PFSK-1 (cell line): ENCODE measurements at regions not wholly inside any gene's neighbourhood (a gene's known extent, or its start where the extent isn't known, plus 50 kb on each side); places are given as distances from the start of the nearest gene placed in this dataset.

Source experiments
- FOXP2 ChIP-seq: optimal IDR thresholded peaks from 2 replicates; pipeline ENCODE3; 2011; ENCODE audit warnings: borderline replicate concordance, control low read depth, inconsistent platforms; ENCODE audit not compliant: insufficient read depth; ENCODE audit errors: extremely low read length, extremely low read depth
- POLR2AphosphoS5 ChIP-seq: IDR thresholded peaks from 2 replicates; pipeline ENCODE4 v1.6.1; 2012; ENCODE audit warnings: low read depth, mild to moderate bottlenecking, control low read depth, low read length, moderate library complexity
- REST ChIP-seq, 2 experiments: IDR thresholded peaks; 2 replicates each; pipeline versions ENCODE4 v1.6.1 to v1.8.0; 2011 to 2012; ENCODE audit warnings: low read depth in 2 of 2, low read length in 2 of 2, control low read depth in 1 of 2, inconsistent platforms in 1 of 2, mild to moderate bottlenecking in 1 of 2, moderate library complexity in 1 of 2; ENCODE audit not compliant: insufficient read depth in 1 of 2
- SIN3A ChIP-seq: IDR thresholded peaks from 2 replicates; pipeline ENCODE4 v1.6.1; 2012; ENCODE audit warnings: mild to moderate bottlenecking, low read length, moderate library complexity, borderline replicate concordance; ENCODE audit not compliant: insufficient read depth
- TAF1 ChIP-seq: IDR thresholded peaks from 2 replicates; pipeline ENCODE4 v1.6.1; 2012; ENCODE audit warnings: low read length, control low read depth, borderline replicate concordance; ENCODE audit not compliant: insufficient read depth

DNA sequence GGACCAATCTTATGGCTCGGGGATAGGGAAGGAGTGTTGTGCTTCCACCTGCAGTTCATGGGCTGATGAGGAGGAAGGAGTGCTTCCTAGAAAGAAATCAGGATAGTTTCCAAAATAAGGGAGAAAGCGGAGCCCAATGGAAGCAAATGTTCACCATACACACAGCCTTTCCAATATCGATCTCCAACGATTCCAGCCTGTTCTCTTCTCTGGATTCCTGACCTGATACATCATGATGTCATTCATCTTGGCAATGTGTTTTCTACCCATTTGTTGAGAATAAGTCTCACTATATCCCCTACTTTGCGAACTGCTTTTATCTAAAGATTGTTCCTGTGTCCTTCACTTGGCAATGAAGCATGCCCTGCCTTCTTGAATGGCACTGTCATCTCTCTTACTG is 205.3 kb upstream of the SIX2 start:
- no peak for TF ChIP-seq TAF1
- TF ChIP-seq REST (IDR thresholded peaks at IDR 0.05; ENCODE audit: insufficient read depth in 1 of 2, low read depth in 2 of 2, low read length in 2 of 2), result no peak
- no peak for TF ChIP-seq FOXP2
- TF ChIP-seq SIN3A, result no peak
- TF ChIP-seq POLR2AphosphoS5, result no peak

- TF ChIP-seq TAF1 (no peak), FOXP2 (no peak), POLR2AphosphoS5 (no peak), REST (IDR thresholded peaks at IDR 0.05; ENCODE audit: insufficient read depth in 1 of 2, low read depth in 2 of 2, low read length in 2 of 2) (no peak), SIN3A (no peak)
These were observed 203.8 kb upstream of the SIX2 start for GRCh38 chr2:45212953-45213635.

DNA sequence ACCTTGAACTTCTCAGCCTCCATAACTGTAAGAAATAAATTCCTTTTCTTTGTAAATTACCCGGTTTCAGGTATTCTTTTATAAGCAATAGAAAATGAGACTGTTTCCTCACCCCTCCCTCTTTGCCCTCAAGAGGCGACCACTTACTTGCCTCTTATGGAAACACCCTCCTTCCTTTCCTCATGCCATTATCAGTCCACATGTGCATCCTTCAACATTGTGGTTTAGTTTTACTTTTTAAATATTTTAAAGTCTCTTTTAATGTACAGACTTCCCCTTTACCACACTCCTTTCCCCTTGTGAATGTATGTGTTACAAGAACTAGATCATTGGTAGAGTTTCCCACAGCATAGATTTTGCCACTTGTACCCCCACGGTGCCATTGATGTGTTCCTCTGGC is 202.4 kb upstream of the SIX2 start:
- TF ChIP-seq REST (IDR thresholded peaks at IDR 0.05; ENCODE audit: insufficient read depth in 1 of 2, low read depth in 2 of 2, low read length in 2 of 2), result no peak
- no peak for TF ChIP-seq SIN3A
- no peak for TF ChIP-seq POLR2AphosphoS5
- TF ChIP-seq FOXP2, result no peak
- TF ChIP-seq TAF1, result no peak

- TF ChIP-seq TAF1 (no peak), SIN3A (no peak), REST (IDR thresholded peaks at IDR 0.05; ENCODE audit: insufficient read depth in 1 of 2, low read depth in 2 of 2, low read length in 2 of 2) (no peak), FOXP2 (no peak), POLR2AphosphoS5 (no peak)
These were observed 201.4 kb upstream of the SIX2 start for GRCh38 chr2:45210462-45211195.

DNA sequence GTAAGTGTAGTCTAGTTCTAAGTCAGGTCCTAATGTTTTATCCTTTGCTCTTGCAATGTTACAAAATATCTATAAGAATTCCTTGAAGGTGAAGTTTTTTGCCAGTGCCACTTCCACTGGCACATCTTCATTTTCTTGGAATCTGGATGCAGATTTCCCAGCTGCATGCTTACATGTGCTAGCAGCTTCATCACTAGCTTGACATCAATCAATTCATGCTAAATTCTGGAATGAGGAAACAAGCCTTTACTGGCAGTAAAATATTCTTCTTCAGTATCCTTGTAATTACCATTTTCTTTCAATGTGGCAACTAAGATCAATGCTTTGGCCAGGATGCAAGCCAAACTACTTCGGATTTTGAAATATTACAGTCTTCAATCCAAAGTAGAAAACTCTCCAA is 200.6 kb upstream of the SIX2 start:
- TF ChIP-seq FOXP2 (no peak), TAF1 (no peak), SIN3A (no peak), REST (IDR thresholded peaks at IDR 0.05; ENCODE audit: insufficient read depth in 1 of 2, low read depth in 2 of 2, low read length in 2 of 2) (no peak), POLR2AphosphoS5 (no peak)
